PC-3 (cell line): ENCODE measurements at regions not wholly inside any gene's neighbourhood (a gene's known extent, or its start where the extent isn't known, plus 50 kb on each side); places are given as distances from the start of the nearest gene placed in this dataset.

Experiments used
- CTCF ChIP-seq: fragments of 300-600 bp; sonication (generic); conservative IDR thresholded peaks from 2 replicates; pipeline ENCODE4 v1.5.1; 2017; ENCODE audit warnings: antibody characterized with exemption, low read depth, mild to moderate bottlenecking, low read length
- EZH2 ChIP-seq: fragments of 300-600 bp; sonication (generic); IDR thresholded peaks from one replicate; pipeline ENCODE4 v1.6.1; 2017; ENCODE audit warnings: antibody characterized with exemption, mild to moderate bottlenecking, low read length; ENCODE audit not compliant: unreplicated experiment

- TF ChIP-seq CTCF = no peak
- TF ChIP-seq EZH2 = no peak
Observed at GRCh38 chr2:37730037-37730818, 58.8 kb upstream of the CDC42EP3 start.
